GM21447 (cell line): ENCODE measurements at regions not wholly inside any gene's neighbourhood (a gene's known extent, or its start where the extent isn't known, plus 50 kb on each side); places are given as distances from the start of the nearest gene placed in this dataset.

Source experiments
- ATAC-seq: cut with Tn5 transposase; IDR thresholded peaks from one replicate; pipeline ENCODE4 v1.9.1; 2021; ENCODE audit not compliant: unreplicated experiment

- no peak for ATAC-seq
Measured at GRCh38 chr3:182544542-182544941, 248.8 kb upstream of the ATP11B start.

- ATAC-seq, result no peak
Measured at GRCh38 chr3:182562274-182562673, 231.0 kb upstream of the ATP11B start.

GRCh38 chr3:182565916-182566796 is 227.1 kb upstream of the ATP11B start:
- no peak for ATAC-seq

GRCh38 chr3:182567700-182568099 is 225.6 kb upstream of the ATP11B start:
- no peak for ATAC-seq

- ATAC-seq, result no peak
Measured at GRCh38 chr3:182568261-182568660, 225.0 kb upstream of the ATP11B start.

GRCh38 chr3:182568876-182569275 is 224.4 kb upstream of the ATP11B start:
- no peak for ATAC-seq

- no peak for ATAC-seq
Measured at GRCh38 chr3:182570946-182571594, 222.2 kb upstream of the ATP11B start.

GRCh38 chr3:182575941-182576340 is 217.4 kb upstream of the ATP11B start:
- no peak for ATAC-seq

GRCh38 chr3:182583545-182583944 is 209.8 kb upstream of the ATP11B start:
- no peak for ATAC-seq

- ATAC-seq, result no peak
Measured at GRCh38 chr3:182585532-182586150, 207.7 kb upstream of the ATP11B start.

GRCh38 chr3:182592747-182593146 is 200.6 kb upstream of the ATP11B start:
- no peak for ATAC-seq

GRCh38 chr3:182596676-182597410 is 196.5 kb upstream of the ATP11B start:
- ATAC-seq, result no peak

- no peak for ATAC-seq
Measured at GRCh38 chr3:182597621-182598041, 195.7 kb upstream of the ATP11B start.

GRCh38 chr3:182601597-182601996 is 191.7 kb upstream of the ATP11B start:
- ATAC-seq, result no peak

GRCh38 chr3:182603501-182603900 is 189.8 kb upstream of the ATP11B start:
- ATAC-seq, result no peak

- ATAC-seq, result no peak
Measured at GRCh38 chr3:182605882-182606611, 187.3 kb upstream of the ATP11B start.

GRCh38 chr3:182606905-182607504 is 186.3 kb upstream of the ATP11B start:
- ATAC-seq, result no peak

GRCh38 chr3:182608832-182609231 is 184.5 kb upstream of the ATP11B start:
- no peak for ATAC-seq

- no peak for ATAC-seq
Measured at GRCh38 chr3:182609575-182610156, 183.6 kb upstream of the ATP11B start.

- ATAC-seq, result no peak
Measured at GRCh38 chr3:182612332-182612731, 181.0 kb upstream of the ATP11B start.
